ENCODE measurements at regions not wholly inside any gene's neighbourhood (a gene's known extent, or its start where the extent isn't known, plus 50 kb on each side); places are given as distances from the start of the nearest gene placed in this dataset.
"Not testable (repeated sequence)": the region's sequence is repeated elsewhere in the genome, so short reads cannot be mapped to it uniquely, and the experiment has no call there.

DNA sequence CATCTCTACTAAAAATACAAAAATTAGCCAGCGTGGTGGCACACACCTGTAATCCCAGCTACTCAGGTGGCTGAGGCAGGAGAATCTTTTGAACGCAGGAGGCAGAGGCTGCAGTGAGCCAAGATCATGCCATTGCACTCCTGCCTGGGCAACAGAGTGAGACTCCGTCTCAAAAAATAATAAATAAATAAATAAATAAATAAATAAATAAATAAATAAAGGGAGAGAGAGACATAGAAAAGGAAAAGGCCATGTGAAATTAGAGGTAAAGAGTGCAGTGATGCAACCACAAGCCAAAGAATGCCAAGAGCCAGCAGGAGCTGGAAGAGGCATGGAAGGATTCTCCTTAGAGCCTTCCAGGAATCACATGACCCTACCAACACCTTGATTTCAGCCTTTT is 107.0 kb upstream of the SRSF6 start:
- TF ChIP-seq, protein P1, sequence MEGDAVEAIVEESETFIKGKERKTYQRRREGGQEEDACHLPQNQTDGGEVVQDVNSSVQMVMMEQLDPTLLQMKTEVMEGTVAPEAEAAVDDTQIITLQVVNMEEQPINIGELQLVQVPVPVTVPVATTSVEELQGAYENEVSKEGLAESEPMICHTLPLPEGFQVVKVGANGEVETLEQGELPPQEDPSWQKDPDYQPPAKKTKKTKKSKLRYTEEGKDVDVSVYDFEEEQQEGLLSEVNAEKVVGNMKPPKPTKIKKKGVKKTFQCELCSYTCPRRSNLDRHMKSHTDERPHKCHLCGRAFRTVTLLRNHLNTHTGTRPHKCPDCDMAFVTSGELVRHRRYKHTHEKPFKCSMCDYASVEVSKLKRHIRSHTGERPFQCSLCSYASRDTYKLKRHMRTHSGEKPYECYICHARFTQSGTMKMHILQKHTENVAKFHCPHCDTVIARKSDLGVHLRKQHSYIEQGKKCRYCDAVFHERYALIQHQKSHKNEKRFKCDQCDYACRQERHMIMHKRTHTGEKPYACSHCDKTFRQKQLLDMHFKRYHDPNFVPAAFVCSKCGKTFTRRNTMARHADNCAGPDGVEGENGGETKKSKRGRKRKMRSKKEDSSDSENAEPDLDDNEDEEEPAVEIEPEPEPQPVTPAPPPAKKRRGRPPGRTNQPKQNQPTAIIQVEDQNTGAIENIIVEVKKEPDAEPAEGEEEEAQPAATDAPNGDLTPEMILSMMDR (IDR thresholded peaks at IDR 0.05; ENCODE audit: low read depth, low read length, missing input control), result not testable (repeated sequence)
- not testable (repeated sequence) for TF ChIP-seq GABPA (IDR thresholded peaks at IDR 0.05 in 1 of 2, conservative IDR thresholded peaks at IDR 0.05 in 1 of 2); JUND (IDR thresholded peaks at IDR 0.05); TAF1 (conservative IDR thresholded peaks at IDR 0.05); RAD21 (IDR thresholded peaks at IDR 0.05)
- TF ChIP-seq, protein P2, sequence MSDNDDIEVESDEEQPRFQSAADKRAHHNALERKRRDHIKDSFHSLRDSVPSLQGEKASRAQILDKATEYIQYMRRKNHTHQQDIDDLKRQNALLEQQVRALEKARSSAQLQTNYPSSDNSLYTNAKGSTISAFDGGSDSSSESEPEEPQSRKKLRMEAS (IDR thresholded peaks at IDR 0.05), result not testable (repeated sequence)
